Hepatocyte (in vitro differentiated cells): ENCODE measurements at regions not wholly inside any gene's neighbourhood (a gene's known extent, or its start where the extent isn't known, plus 50 kb on each side); places are given as distances from the start of the nearest gene placed in this dataset.

ENCODE experiments used
- CTCF ChIP-seq: fragments of 200-600 bp; sonication (generic); IDR thresholded peaks from 2 replicates; pipeline ENCODE4 v1.5.1; 2016; ENCODE audit warnings: antibody characterized with exemption, mild to moderate bottlenecking; ENCODE audit not compliant: poor library complexity
- EZH2 ChIP-seq: fragments of 200-600 bp; sonication (generic); IDR thresholded peaks from 2 replicates; pipeline ENCODE4 v1.6.1; 2016; ENCODE audit warnings: antibody characterized with exemption, mild to moderate bottlenecking, borderline replicate concordance
- EZH2phosphoT487 ChIP-seq: fragments of 200-600 bp; sonication (generic); IDR thresholded peaks from one replicate; pipeline ENCODE4 v1.6.1; 2018; ENCODE audit warnings: antibody characterized with exemption, mild to moderate bottlenecking, low read depth, moderate library complexity; ENCODE audit not compliant: unreplicated experiment, severe bottlenecking

- TF ChIP-seq CTCF: no peak
- no peak for TF ChIP-seq EZH2phosphoT487
- TF ChIP-seq EZH2: no peak
Measured at GRCh38 chr3:127391436-127392155, 103.8 kb upstream of the PRR20G start.
